HEK293 (cell line): ENCODE measurements at regions not wholly inside any gene's neighbourhood (a gene's known extent, or its start where the extent isn't known, plus 50 kb on each side); places are given as distances from the start of the nearest gene placed in this dataset.
"Not testable (repeated sequence)": the region's sequence is repeated elsewhere in the genome, so short reads cannot be mapped to it uniquely, and the experiment has no call there.

Experiments used
- CTCF ChIA-PET: fragments of 350-600 bp; formaldehyde crosslinking; extraction: SDS; loops from one replicate; lab custom pipeline; 2021; ENCODE audit warnings: antibody characterized with exemption; lab: Yijun Ruan, JAX
- POLR2A ChIA-PET: fragments of 300-600 bp; formaldehyde crosslinking; extraction: SDS; loops from one replicate; lab custom pipeline; 2020; ENCODE audit warnings: antibody characterized with exemption, inconsistent platforms; lab: Yijun Ruan, JAX
- H3K27ac ChIP-seq: fragments of 200-500 bp; sonication (Bioruptor generic); 2 replicates; pipeline ENCODE4 v1.5.1; 2014; ENCODE audit warnings: low read depth, low read length, control low read depth, inconsistent platforms; ENCODE audit errors: extremely low read depth
- H3K36me3 ChIP-seq, 2 experiments: fragments of 200-500 bp in 1 of 2; sonication (Bioruptor generic) in 1 of 2; 1 replicate in 1 of 2; 2 replicates in 1 of 2; pipeline ENCODE4 v1.5.1; 2014 to 2017; ENCODE audit warnings: inconsistent platforms in 2 of 2, low read length in 2 of 2; ENCODE audit not compliant: control insufficient read depth in 2 of 2, insufficient read depth in 1 of 2
- H3K4me1 ChIP-seq: fragments of 200-500 bp; sonication (Bioruptor generic); 2 replicates; pipeline ENCODE4 v1.5.1; 2014; ENCODE audit warnings: mild to moderate bottlenecking, low read length, inconsistent platforms; ENCODE audit not compliant: control insufficient read depth, insufficient read depth
- H3K4me3 ChIP-seq: 2 replicates; pipeline ENCODE4 v1.5.1; 2011; ENCODE audit warnings: low read depth, mild to moderate bottlenecking, control low read depth, low read length, moderate library complexity
- H3K9me3 ChIP-seq: fragments of 200-500 bp; sonication (Bioruptor generic); 2 replicates; pipeline ENCODE4 v1.5.1; 2014; ENCODE audit warnings: low read depth, low read length, inconsistent platforms; ENCODE audit not compliant: control insufficient read depth, insufficient read depth
- BCL11B ChIP-seq: fragments of 450-650 bp; formaldehyde crosslinking; IDR thresholded peaks from 2 replicates; pipeline ENCODE4 v1.5.1; 2016; ENCODE audit warnings: low read depth, missing biosample characterization, missing genetic modification characterization
- EGR2 ChIP-seq: fragments of 450-650 bp; formaldehyde crosslinking; IDR thresholded peaks from 2 replicates; pipeline ENCODE4 v1.5.1; 2016; ENCODE audit warnings: low read depth, missing biosample characterization, missing genetic modification characterization
- HOXA7 ChIP-seq: sonication (generic); formaldehyde crosslinking; IDR thresholded peaks from 2 replicates; pipeline ENCODE4 v1.8.1; 2022; ENCODE audit warnings: missing genetic modification reagents, borderline replicate concordance
- KLF10 ChIP-seq: fragments of 450-650 bp; IDR thresholded peaks from 2 replicates; pipeline ENCODE4 v1.5.1; 2018; ENCODE audit warnings: missing biosample characterization, mild to moderate bottlenecking, missing genetic modification characterization
- REPIN1 ChIP-seq: fragments of 450-650 bp; formaldehyde crosslinking; IDR thresholded peaks from 2 replicates; pipeline ENCODE4 v1.5.1; 2017; ENCODE audit warnings: missing biosample characterization, missing genetic modification characterization, low read depth
- SP7 ChIP-seq: fragments of 450-650 bp; formaldehyde crosslinking; IDR thresholded peaks from 2 replicates; pipeline ENCODE4 v1.5.1; 2016; ENCODE audit warnings: missing biosample characterization, missing genetic modification characterization
- ZBTB7A ChIP-seq: fragments of 450-650 bp; formaldehyde crosslinking; IDR thresholded peaks from 2 replicates; pipeline ENCODE4 v1.5.1; 2016; ENCODE audit warnings: low read depth, missing biosample characterization, missing genetic modification characterization
- ZNF112 ChIP-seq: fragments of 450-650 bp; formaldehyde crosslinking; IDR thresholded peaks from 2 replicates; pipeline ENCODE4 v1.5.0; 2017; ENCODE audit warnings: missing biosample characterization, missing genetic modification characterization
- ZNF266 ChIP-seq: fragments of 450-650 bp; formaldehyde crosslinking; IDR thresholded peaks from 2 replicates; pipeline ENCODE4 v1.5.1; 2016; ENCODE audit warnings: missing biosample characterization, missing genetic modification characterization, low read depth
- ZNF335 ChIP-seq: fragments of 450-650 bp; formaldehyde crosslinking; conservative IDR thresholded peaks from 2 replicates; pipeline ENCODE4 v1.5.1; 2016; ENCODE audit warnings: missing biosample characterization, missing genetic modification characterization
- ZNF521 ChIP-seq: fragments of 450-650 bp; formaldehyde crosslinking; IDR thresholded peaks from 2 replicates; pipeline ENCODE4 v1.5.1; 2017; ENCODE audit warnings: missing biosample characterization, mild to moderate bottlenecking, missing genetic modification characterization
- ZNF530 ChIP-seq: fragments of 450-650 bp; formaldehyde crosslinking; IDR thresholded peaks from 2 replicates; pipeline ENCODE4 v1.5.1; 2016; ENCODE audit warnings: low read depth, missing biosample characterization, missing genetic modification characterization
- ZNF544 ChIP-seq: fragments of 450-650 bp; formaldehyde crosslinking; IDR thresholded peaks from 2 replicates; pipeline ENCODE4 v1.5.0; 2017; ENCODE audit warnings: missing biosample characterization, missing genetic modification characterization
- ZNF561 ChIP-seq: fragments of 450-650 bp; IDR thresholded peaks from 2 replicates; pipeline ENCODE4 v1.5.1; 2018; ENCODE audit warnings: missing biosample characterization, missing genetic modification characterization, borderline replicate concordance
- ZNF654 ChIP-seq: fragments of 450-650 bp; formaldehyde crosslinking; IDR thresholded peaks from 2 replicates; pipeline ENCODE4 v1.5.1; 2016; ENCODE audit warnings: low read depth, missing biosample characterization, missing genetic modification characterization
- ZNF658 ChIP-seq: fragments of 450-650 bp; formaldehyde crosslinking; IDR thresholded peaks from 2 replicates; pipeline ENCODE4; 2016; ENCODE audit warnings: missing biosample characterization, missing genetic modification characterization
- ZNF664 ChIP-seq: fragments of 450-650 bp; formaldehyde crosslinking; IDR thresholded peaks from 2 replicates; pipeline ENCODE4 v1.5.1; 2016; ENCODE audit warnings: missing biosample characterization, missing genetic modification characterization
- ZNF670 ChIP-seq: fragments of 450-650 bp; formaldehyde crosslinking; IDR thresholded peaks from 2 replicates; pipeline ENCODE4 v1.5.1; 2016; ENCODE audit warnings: missing biosample characterization, missing genetic modification characterization, low read depth
- ZNF785 ChIP-seq: fragments of 450-650 bp; formaldehyde crosslinking; IDR thresholded peaks from 2 replicates; pipeline ENCODE4 v1.5.1; 2016; ENCODE audit warnings: missing biosample characterization, missing genetic modification characterization
- TF ChIP-seq, protein P1 (sequence below): fragments of 450-650 bp; formaldehyde crosslinking; conservative IDR thresholded peaks from 2 replicates; pipeline ENCODE4 v1.5.1; 2016; ENCODE audit warnings: low read depth, missing biosample characterization, missing genetic modification characterization
- TF ChIP-seq, protein P2 (sequence below): fragments of 450-650 bp; IDR thresholded peaks from 2 replicates; pipeline ENCODE4 v1.5.1; 2018; ENCODE audit warnings: missing biosample characterization, mild to moderate bottlenecking, missing genetic modification characterization
- TF ChIP-seq, protein P3 (sequence below): fragments of 450-650 bp; formaldehyde crosslinking; IDR thresholded peaks from 2 replicates; pipeline ENCODE4 v1.5.1; 2016; ENCODE audit warnings: missing biosample characterization, missing genetic modification characterization
- TF ChIP-seq, protein P4 (sequence below): fragments of 450-650 bp; formaldehyde crosslinking; IDR thresholded peaks from 2 replicates; pipeline ENCODE4 v1.5.1; 2016; ENCODE audit warnings: missing biosample characterization, missing genetic modification characterization

DNA sequence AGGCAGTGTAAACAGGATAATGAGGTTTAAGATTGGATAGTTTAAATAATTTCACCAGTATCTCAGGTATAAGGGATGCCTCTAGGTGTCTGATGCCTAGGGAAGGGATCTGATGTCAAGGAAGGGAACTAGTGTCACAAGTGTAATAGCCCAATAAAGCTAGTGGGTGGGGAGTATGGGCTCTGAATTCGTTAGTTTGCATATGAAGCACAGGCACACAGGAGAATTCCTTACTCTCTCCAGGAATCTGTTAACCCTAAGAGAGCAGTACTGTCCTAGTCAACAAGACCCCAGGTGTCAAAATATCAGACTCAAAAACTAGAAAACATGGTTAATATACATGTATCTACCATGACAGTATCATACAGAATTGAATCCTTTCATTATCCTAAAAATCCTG, 352.5 kb upstream of the CYLC2 start (continued):
- no peak for TF ChIP-seq ZNF670
- no peak for TF ChIP-seq ZNF544 (tag by site-specific recombination)
- no peak for TF ChIP-seq ZNF561 (tag by site-specific recombination)

DNA sequence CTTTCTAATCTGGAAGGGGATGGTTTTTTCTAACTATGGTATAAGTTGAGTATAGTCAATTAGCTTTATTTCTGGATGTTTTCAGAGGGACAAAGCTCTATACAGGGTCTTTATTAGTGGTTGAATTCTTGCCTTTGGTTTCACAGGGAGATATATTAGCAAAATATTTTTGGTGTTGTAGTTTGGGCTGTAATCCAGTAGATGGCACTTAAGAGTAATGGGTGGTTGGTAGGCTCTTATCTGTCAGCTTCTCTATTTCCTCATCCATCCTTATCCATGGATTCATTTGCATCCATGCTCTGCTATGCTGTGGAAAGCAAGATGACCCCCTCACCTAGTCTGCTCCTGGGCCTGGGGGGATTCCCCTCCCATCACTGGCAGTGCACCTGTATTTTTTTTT, 363.6 kb upstream of the CYLC2 start:
- H3K4me3 ChIP-seq = no peak overlapping the region
- H3K36me3 ChIP-seq = no peaks in the 10 kb centered on the region
- POLR2A ChIA-PET = no interaction called here
- no peaks in the 10 kb centered on the region for H3K9me3 ChIP-seq
- CTCF ChIA-PET = interaction anchor here (0.6 to 1.3 kb wide), 5 partner anchors 11 to 1757 kb away, joined by 3 to 7 read pairs (median 4); no protein-coding TSS in a partner anchor
- no peak overlapping the region for H3K27ac ChIP-seq
- H3K4me1 ChIP-seq = no peaks in the 10 kb centered on the region
- no peak for TF ChIP-seq ZNF335 (tag by site-specific recombination)
- 0 out of 2 replicates have a peak, but pooled peaks have one; percentile 11 for TF ChIP-seq ZNF654 (tag by site-specific recombination)

DNA sequence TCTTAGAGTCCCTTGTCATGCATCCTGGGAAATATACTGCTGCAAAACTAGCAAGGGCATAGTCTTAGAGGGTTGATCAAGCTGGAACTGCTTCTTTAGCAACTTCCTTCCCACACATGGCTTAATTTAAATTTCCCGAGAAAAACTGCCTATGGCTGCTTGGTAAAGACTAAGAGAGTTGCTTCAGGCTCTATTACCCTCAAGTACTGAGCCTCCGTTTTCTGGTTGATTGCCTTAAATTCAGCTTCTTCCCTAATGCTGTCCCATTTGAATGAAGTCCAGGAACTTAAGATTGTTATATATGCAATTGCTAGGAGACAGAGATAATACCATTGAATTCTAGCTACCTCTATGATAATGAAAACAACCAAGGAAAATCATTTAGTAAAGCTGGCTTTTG, 385.7 kb upstream of the CYLC2 start:
- no peak overlapping the region for H3K27ac ChIP-seq
- no peaks in the 10 kb centered on the region for H3K36me3 ChIP-seq
- H3K9me3 ChIP-seq = no peaks in the 10 kb centered on the region
- TF ChIP-seq ZBTB7A (tag by site-specific recombination) (no peak), ZNF658 (no peak), ZNF521 (tag by site-specific recombination) (no peak), EGR2 (tag by site-specific recombination) (no peak), SP7 (tag by site-specific recombination) (no peak), ZNF664 (tag by site-specific recombination) (no peak), ZNF530 (tag by site-specific recombination) (no peak), ZNF335 (tag by site-specific recombination) (no peak), REPIN1 (tag by site-specific recombination) (no peak), KLF10 (tag by site-specific recombination) (no peak), ZNF112 (tag by site-specific recombination) (no peak), ZNF266 (tag by site-specific recombination) (no peak), HOXA7 (no peak), BCL11B (no peak), ZNF785 (tag by site-specific recombination) (no peak)
- TF ChIP-seq, protein P1, sequence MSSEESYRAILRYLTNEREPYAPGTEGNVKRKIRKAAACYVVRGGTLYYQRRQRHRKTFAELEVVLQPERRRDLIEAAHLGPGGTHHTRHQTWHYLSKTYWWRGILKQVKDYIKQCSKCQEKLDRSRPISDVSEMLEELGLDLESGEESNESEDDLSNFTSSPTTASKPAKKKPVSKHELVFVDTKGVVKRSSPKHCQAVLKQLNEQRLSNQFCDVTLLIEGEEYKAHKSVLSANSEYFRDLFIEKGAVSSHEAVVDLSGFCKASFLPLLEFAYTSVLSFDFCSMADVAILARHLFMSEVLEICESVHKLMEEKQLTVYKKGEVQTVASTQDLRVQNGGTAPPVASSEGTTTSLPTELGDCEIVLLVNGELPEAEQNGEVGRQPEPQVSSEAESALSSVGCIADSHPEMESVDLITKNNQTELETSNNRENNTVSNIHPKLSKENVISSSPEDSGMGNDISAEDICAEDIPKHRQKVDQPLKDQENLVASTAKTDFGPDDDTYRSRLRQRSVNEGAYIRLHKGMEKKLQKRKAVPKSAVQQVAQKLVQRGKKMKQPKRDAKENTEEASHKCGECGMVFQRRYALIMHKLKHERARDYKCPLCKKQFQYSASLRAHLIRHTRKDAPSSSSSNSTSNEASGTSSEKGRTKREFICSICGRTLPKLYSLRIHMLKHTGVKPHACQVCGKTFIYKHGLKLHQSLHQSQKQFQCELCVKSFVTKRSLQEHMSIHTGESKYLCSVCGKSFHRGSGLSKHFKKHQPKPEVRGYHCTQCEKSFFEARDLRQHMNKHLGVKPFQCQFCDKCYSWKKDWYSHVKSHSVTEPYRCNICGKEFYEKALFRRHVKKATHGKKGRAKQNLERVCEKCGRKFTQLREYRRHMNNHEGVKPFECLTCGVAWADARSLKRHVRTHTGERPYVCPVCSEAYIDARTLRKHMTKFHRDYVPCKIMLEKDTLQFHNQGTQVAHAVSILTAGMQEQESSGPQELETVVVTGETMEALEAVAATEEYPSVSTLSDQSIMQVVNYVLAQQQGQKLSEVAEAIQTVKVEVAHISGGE = no peak
- TF ChIP-seq, protein P2, sequence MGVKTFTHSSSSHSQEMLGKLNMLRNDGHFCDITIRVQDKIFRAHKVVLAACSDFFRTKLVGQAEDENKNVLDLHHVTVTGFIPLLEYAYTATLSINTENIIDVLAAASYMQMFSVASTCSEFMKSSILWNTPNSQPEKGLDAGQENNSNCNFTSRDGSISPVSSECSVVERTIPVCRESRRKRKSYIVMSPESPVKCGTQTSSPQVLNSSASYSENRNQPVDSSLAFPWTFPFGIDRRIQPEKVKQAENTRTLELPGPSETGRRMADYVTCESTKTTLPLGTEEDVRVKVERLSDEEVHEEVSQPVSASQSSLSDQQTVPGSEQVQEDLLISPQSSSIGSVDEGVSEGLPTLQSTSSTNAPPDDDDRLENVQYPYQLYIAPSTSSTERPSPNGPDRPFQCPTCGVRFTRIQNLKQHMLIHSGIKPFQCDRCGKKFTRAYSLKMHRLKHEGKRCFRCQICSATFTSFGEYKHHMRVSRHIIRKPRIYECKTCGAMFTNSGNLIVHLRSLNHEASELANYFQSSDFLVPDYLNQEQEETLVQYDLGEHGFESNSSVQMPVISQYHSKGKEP (tag by site-specific recombination) = no peak
- TF ChIP-seq, protein P3, sequence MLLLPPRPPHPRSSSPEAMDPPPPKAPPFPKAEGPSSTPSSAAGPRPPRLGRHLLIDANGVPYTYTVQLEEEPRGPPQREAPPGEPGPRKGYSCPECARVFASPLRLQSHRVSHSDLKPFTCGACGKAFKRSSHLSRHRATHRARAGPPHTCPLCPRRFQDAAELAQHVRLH = no peak
- TF ChIP-seq, protein P4, sequence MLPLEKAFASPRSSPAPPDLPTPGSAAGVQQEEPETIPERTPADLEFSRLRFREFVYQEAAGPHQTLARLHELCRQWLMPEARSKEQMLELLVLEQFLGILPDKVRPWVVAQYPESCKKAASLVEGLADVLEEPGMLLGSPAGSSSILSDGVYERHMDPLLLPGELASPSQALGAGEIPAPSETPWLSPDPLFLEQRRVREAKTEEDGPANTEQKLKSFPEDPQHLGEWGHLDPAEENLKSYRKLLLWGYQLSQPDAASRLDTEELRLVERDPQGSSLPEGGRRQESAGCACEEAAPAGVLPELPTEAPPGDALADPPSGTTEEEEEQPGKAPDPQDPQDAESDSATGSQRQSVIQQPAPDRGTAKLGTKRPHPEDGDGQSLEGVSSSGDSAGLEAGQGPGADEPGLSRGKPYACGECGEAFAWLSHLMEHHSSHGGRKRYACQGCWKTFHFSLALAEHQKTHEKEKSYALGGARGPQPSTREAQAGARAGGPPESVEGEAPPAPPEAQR (tag by site-specific recombination) = no peak
- CTCF ChIA-PET = no interaction called here
- H3K4me3 ChIP-seq = no peak overlapping the region
- H3K4me1 ChIP-seq = no peaks in the 10 kb centered on the region
- POLR2A ChIA-PET = no interaction called here

DNA sequence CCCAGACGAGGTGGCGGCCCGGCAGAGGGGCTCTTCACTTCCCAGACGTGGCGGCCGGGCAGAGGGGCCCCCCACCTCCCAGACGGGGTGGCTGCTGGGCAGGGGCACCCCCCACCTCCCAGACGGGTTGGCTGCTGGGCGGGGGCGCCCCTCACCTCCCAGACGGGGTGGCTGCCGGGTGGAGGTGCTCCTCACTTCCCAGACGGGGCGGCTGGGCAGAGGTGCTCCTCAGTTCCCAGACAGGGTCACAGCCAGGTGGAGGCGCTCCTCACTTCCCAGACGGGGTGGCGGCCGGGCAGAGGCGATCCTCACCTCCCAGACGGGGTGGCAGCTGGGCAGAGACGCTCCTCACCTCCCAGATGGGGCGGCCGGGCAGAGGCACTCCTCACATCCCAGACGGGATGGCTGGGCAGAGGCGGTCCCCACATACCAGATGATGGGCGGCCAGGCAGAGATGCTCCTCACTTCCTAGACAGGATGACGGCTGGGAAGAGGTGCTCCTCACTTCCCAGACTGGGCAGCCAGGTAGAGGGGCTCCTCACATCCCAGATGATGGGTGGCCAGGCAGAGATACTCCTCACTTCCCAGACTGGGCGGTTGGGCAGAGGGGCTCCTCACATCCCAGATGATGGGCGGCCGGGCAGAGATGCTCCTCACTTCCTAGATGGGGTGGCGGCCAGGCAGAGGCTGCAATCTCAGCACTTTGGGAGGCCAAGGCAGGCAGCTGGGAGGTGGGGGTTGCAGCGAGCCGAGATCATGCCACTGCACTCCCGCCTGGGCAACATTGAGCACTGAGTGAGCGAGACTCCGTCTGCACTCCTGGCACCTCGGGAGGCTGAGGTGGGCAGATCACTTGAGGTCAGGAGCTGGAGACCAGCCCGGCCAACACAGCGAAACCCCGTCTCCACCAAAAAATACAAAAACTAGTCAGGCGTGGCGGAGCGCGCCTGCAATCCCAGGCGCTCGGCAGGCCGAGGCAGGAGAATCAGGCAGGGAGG, 391.6 kb upstream of the CYLC2 start:
- H3K4me3 ChIP-seq, H3K4me1 ChIP-seq, H3K27ac ChIP-seq, H3K36me3 ChIP-seq, CTCF ChIA-PET, POLR2A ChIA-PET, H3K9me3 ChIP-seq: not testable (repeated sequence)
